OCI-LY3 (cell line): ENCODE measurements at regions not wholly inside any gene's neighbourhood (a gene's known extent, or its start where the extent isn't known, plus 50 kb on each side); places are given as distances from the start of the nearest gene placed in this dataset.

Experiments
- EZH2phosphoT487 ChIP-seq: fragments of 200-600 bp; shearing (Covaris generic); IDR thresholded peaks from 2 replicates; pipeline ENCODE4 v1.6.1; 2018; ENCODE audit warnings: antibody characterized with exemption, mixed run types, low read depth
- TF ChIP-seq, protein P1 (sequence below): fragments of 200-600, 300-600 bp; sonication (generic); IDR thresholded peaks from 2 replicates; pipeline ENCODE4 v1.5.1; 2014; ENCODE audit warnings: antibody characterized with exemption, low read length, low read depth

DNA sequence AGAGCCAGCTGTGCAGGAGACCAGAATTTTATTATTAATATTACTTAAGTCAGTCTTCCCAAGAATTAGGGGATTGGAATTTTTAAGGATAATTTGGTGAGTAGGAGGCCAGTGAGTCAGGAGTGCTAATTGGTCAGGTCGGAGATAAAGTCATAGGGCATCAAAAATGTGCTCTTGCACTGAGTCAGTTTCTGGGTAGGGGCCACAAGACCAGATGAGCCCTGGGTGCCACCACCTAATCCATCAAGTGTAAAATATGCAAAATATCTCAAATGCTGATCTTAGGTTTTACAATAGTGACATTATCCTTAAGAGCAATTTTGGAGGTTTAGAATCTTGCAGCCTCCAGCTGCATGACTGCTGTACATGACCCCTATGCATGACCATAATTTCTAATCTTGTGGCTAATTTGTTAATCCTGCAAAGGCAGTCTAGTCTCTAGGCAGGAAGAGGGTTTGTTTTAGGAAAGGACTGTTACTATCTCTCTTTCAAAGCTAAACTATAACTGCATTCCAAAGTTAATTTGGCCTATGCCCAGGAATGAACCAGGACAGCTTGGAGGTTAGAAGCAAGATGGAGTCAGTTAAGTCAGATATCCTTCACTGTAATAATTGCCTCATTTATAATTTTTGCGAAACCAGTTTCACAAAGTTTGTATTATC is 215.9 kb downstream of the RNF152 start:
- TF ChIP-seq, protein P1, sequence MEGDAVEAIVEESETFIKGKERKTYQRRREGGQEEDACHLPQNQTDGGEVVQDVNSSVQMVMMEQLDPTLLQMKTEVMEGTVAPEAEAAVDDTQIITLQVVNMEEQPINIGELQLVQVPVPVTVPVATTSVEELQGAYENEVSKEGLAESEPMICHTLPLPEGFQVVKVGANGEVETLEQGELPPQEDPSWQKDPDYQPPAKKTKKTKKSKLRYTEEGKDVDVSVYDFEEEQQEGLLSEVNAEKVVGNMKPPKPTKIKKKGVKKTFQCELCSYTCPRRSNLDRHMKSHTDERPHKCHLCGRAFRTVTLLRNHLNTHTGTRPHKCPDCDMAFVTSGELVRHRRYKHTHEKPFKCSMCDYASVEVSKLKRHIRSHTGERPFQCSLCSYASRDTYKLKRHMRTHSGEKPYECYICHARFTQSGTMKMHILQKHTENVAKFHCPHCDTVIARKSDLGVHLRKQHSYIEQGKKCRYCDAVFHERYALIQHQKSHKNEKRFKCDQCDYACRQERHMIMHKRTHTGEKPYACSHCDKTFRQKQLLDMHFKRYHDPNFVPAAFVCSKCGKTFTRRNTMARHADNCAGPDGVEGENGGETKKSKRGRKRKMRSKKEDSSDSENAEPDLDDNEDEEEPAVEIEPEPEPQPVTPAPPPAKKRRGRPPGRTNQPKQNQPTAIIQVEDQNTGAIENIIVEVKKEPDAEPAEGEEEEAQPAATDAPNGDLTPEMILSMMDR, result no peak
- no peak for TF ChIP-seq EZH2phosphoT487
